Fibroblast of lung (primary cell): ENCODE measurements at regions not wholly inside any gene's neighbourhood (a gene's known extent, or its start where the extent isn't known, plus 50 kb on each side); places are given as distances from the start of the nearest gene placed in this dataset.

Experiments used
- DNase-seq, 2 donors: peaks; one replicate each; pipeline versions ENCODE4 v3.0.0 to v3.0.0-alpha.2; 2010; ENCODE audit warnings: low read depth in 2 of 2
- H2AFZ ChIP-seq: 2 replicates; pipeline ENCODE4 v1.5.1; 2012; ENCODE audit warnings: low read length, control low read depth, inconsistent platforms
- H3K27ac ChIP-seq: 2 replicates; pipeline ENCODE4 v1.5.1; 2011; ENCODE audit warnings: low read length, control low read depth; ENCODE audit not compliant: insufficient read depth
- H3K27me3 ChIP-seq: 2 replicates; pipeline ENCODE4 v1.5.1; 2011; ENCODE audit warnings: mild to moderate bottlenecking, low read length; ENCODE audit not compliant: control insufficient read depth, insufficient read depth
- H3K36me3 ChIP-seq: 2 replicates; pipeline ENCODE4 v1.5.1; 2011; ENCODE audit warnings: low read length; ENCODE audit not compliant: control insufficient read depth, insufficient read depth
- H3K4me1 ChIP-seq: 2 replicates; pipeline ENCODE4 v1.5.1; 2011; ENCODE audit warnings: low read length; ENCODE audit not compliant: control insufficient read depth, insufficient read depth; ENCODE audit errors: extremely low read depth
- H3K4me2 ChIP-seq: 2 replicates; pipeline ENCODE4 v1.5.1; 2011; ENCODE audit warnings: low read length, control low read depth; ENCODE audit not compliant: insufficient read depth; ENCODE audit errors: extremely low read depth
- H3K4me3 ChIP-seq, 4 experiments: fragments of 200-600 bp in 1 of 4; sonication (generic) in 1 of 4; replicated peaks in 1 of 4; 2 replicates each; pipeline ENCODE4 v1.5.1; 2011 to 2016; ENCODE audit warnings: low read length in 4 of 4, low read depth in 3 of 4, mild to moderate bottlenecking in 3 of 4, control low read depth in 2 of 4, inconsistent platforms in 1 of 4, mixed read lengths in 1 of 4; ENCODE audit not compliant: insufficient read depth in 1 of 4; ENCODE audit errors: control extremely low read depth in 1 of 4
- H3K79me2 ChIP-seq: 2 replicates; pipeline ENCODE4 v1.5.1; 2012; ENCODE audit warnings: mild to moderate bottlenecking, low read length, inconsistent platforms; ENCODE audit not compliant: control insufficient read depth, insufficient read depth
- H3K9ac ChIP-seq: 2 replicates; pipeline ENCODE4 v1.5.1; 2011; ENCODE audit warnings: mild to moderate bottlenecking, low read length, control low read depth; ENCODE audit not compliant: insufficient read depth
- H3K9me3 ChIP-seq: 2 replicates; pipeline ENCODE4 v1.5.1; 2012; ENCODE audit warnings: low read depth, low read length; ENCODE audit not compliant: control insufficient read depth, insufficient read depth
- H4K20me1 ChIP-seq: 2 replicates; pipeline ENCODE4 v1.5.1; 2011; ENCODE audit warnings: low read length; ENCODE audit not compliant: control insufficient read depth, insufficient read depth; ENCODE audit errors: extremely low read depth
- EZH2 ChIP-seq: IDR thresholded peaks from 2 replicates; pipeline ENCODE4 v1.5.1; 2012; ENCODE audit warnings: low read length, control low read depth, mild to moderate bottlenecking; ENCODE audit errors: missing control alignments
- TF ChIP-seq, protein P1 (sequence below), 2 donors: IDR thresholded peaks in 1 of 2; conservative IDR thresholded peaks in 1 of 2; 1 replicate in 1 of 2; 2 replicates in 1 of 2; pipeline ENCODE4 v1.5.1; 2011 to 2012; ENCODE audit warnings: low read length in 2 of 2, control low read depth in 1 of 2, inconsistent platforms in 1 of 2, low read depth in 1 of 2, mild to moderate bottlenecking in 1 of 2

- Histone ChIP-seq H3K4me1 (peaks cover 8% of the 10 kb centered on the region), H3K79me2 (no peaks in the 10 kb centered on the region), H3K36me3 (no peaks in the 10 kb centered on the region), H3K27me3 (no peaks in the 10 kb centered on the region), H2AFZ (no peak overlapping the region), H4K20me1 (no peaks in the 10 kb centered on the region), H3K9ac (no peak overlapping the region), H3K4me2 (no peak overlapping the region), H3K4me3 (no peak overlapping the region), H3K9me3 (no peaks in the 10 kb centered on the region), H3K27ac (no peak overlapping the region)
- DNase-seq, result no peak
- TF ChIP-seq, protein P1, sequence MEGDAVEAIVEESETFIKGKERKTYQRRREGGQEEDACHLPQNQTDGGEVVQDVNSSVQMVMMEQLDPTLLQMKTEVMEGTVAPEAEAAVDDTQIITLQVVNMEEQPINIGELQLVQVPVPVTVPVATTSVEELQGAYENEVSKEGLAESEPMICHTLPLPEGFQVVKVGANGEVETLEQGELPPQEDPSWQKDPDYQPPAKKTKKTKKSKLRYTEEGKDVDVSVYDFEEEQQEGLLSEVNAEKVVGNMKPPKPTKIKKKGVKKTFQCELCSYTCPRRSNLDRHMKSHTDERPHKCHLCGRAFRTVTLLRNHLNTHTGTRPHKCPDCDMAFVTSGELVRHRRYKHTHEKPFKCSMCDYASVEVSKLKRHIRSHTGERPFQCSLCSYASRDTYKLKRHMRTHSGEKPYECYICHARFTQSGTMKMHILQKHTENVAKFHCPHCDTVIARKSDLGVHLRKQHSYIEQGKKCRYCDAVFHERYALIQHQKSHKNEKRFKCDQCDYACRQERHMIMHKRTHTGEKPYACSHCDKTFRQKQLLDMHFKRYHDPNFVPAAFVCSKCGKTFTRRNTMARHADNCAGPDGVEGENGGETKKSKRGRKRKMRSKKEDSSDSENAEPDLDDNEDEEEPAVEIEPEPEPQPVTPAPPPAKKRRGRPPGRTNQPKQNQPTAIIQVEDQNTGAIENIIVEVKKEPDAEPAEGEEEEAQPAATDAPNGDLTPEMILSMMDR (conservative IDR thresholded peaks at IDR 0.05 in 1 of 2, IDR thresholded peaks at IDR 0.05 in 1 of 2; ENCODE audit: low read depth in 1 of 2, low read length in 2 of 2), result no peak
- no peak for TF ChIP-seq EZH2
Observed at GRCh38 chr20:50400705-50401586, 109.2 kb upstream of the PTPN1 start.

DNA sequence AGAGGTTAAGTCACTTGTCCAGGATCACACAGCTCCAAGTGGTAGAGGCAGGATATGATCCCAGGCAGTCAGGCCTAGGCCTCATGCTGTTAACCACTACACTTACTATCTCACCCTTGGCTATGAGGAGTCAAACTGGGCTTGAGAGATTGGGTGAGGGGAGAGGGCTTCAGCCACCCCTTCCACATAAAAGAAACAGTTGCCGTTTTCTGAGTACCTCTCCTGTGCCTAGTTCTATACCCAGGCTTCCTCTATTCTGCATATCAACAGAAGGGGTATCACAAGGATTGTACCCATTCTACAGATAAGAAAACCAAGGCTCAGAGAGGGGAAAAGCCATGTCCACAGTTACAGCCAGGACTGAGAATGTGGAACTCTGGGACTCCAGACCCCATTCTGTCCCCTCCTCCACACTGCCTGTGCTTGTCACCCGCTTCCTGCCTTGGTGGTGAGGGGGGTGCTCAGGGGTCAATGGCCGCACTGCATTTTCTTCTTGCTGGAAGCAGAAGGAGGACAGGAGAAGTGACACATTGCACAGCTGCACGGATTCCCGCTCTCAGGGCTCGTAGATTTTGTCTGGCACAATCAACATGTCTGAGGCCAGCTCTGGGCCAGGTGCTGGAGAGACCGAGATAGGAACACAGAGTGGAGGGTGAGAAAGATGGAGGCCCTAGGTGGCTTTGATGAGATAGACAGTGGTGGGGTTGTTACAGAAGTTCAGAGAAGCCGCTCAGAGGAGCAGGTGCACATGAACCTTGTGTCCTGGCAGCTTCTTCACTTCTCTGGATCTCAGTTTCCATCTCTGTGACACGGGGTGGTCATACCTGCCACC, 108.4 kb upstream of the PTPN1 start:
- no peaks in the 10 kb centered on the region for H3K27me3 ChIP-seq
- no peak overlapping the region for H3K27ac ChIP-seq
- peaks cover 8% of the 10 kb centered on the region for H3K4me1 ChIP-seq
- no peak for DNase-seq
- no peak overlapping the region for H3K4me2 ChIP-seq
- no peaks in the 10 kb centered on the region for H4K20me1 ChIP-seq
- H2AFZ ChIP-seq, result no peak overlapping the region
- no peaks in the 10 kb centered on the region for H3K9me3 ChIP-seq
- no peak overlapping the region for H3K9ac ChIP-seq
- no peaks in the 10 kb centered on the region for H3K36me3 ChIP-seq
- TF ChIP-seq, protein P1 (conservative IDR thresholded peaks at IDR 0.05 in 1 of 2, IDR thresholded peaks at IDR 0.05 in 1 of 2; ENCODE audit: low read depth in 1 of 2, low read length in 2 of 2), result no peak
- TF ChIP-seq EZH2, result no peak
- no peaks in the 10 kb centered on the region for H3K79me2 ChIP-seq
- no peak overlapping the region for H3K4me3 ChIP-seq
